HEK293T (cell line): ENCODE measurements at regions not wholly inside any gene's neighbourhood (a gene's known extent, or its start where the extent isn't known, plus 50 kb on each side); places are given as distances from the start of the nearest gene placed in this dataset.

Source experiments
- CTCF ChIA-PET: fragments of 350-600 bp; formaldehyde crosslinking; extraction: SDS; loops from one replicate; lab custom pipeline; 2021; ENCODE audit warnings: antibody characterized with exemption, inconsistent platforms; lab: Yijun Ruan, JAX
- POLR2A ChIA-PET: fragments of 350-600 bp; formaldehyde crosslinking; extraction: SDS; loops from one replicate; lab custom pipeline; 2020; ENCODE audit warnings: antibody characterized with exemption, inconsistent platforms; lab: Yijun Ruan, JAX
- DNase-seq: peaks from one replicate; pipeline ENCODE4 v3.0.0; 2012; ENCODE audit warnings: mixed read lengths; ENCODE audit errors: extremely low spot score
- ARNT ChIP-seq: fragments of 450-650 bp; IDR thresholded peaks from 2 replicates; pipeline ENCODE4 v1.6.1; 2017; ENCODE audit warnings: mild to moderate bottlenecking
- BHLHE40 ChIP-seq: fragments of 450-650 bp; IDR thresholded peaks from 2 replicates; pipeline ENCODE4 v1.6.1; 2016; ENCODE audit warnings: mild to moderate bottlenecking, moderate library complexity, borderline replicate concordance
- CTBP1 ChIP-seq: fragments of 450-650 bp; IDR thresholded peaks from 2 replicates; pipeline ENCODE4 v1.6.1; 2016; ENCODE audit warnings: borderline replicate concordance
- ELF4 ChIP-seq: fragments of 450-650 bp; IDR thresholded peaks from 2 replicates; pipeline ENCODE4 v1.6.1; 2017; ENCODE audit warnings: antibody characterized with exemption
- FOXA1 ChIP-seq: fragments of 450-650 bp; IDR thresholded peaks from 2 replicates; pipeline ENCODE4 v1.6.1; 2016; ENCODE audit warnings: mild to moderate bottlenecking
- FOXK2 ChIP-seq: fragments of 450-650 bp; IDR thresholded peaks from 2 replicates; pipeline ENCODE4 v1.6.1; 2016; ENCODE audit warnings: mild to moderate bottlenecking
- FOXM1 ChIP-seq: fragments of 450-650 bp; IDR thresholded peaks from 2 replicates; pipeline ENCODE4 v1.6.1; 2017; ENCODE audit warnings: mild to moderate bottlenecking, borderline replicate concordance
- HDGF ChIP-seq: fragments of 450-650 bp; IDR thresholded peaks from 2 replicates; pipeline ENCODE4 v1.6.1; 2017; ENCODE audit warnings: antibody characterized with exemption, borderline replicate concordance
- L3MBTL2 ChIP-seq: fragments of 450-650 bp; conservative IDR thresholded peaks from 2 replicates; pipeline ENCODE4 v1.6.1; 2016; ENCODE audit warnings: mild to moderate bottlenecking
- LEF1 ChIP-seq: fragments of 450-650 bp; IDR thresholded peaks from 2 replicates; pipeline ENCODE4 v1.6.1; 2017; ENCODE audit warnings: mild to moderate bottlenecking, borderline replicate concordance
- NFRKB ChIP-seq: fragments of 450-650 bp; IDR thresholded peaks from 2 replicates; pipeline ENCODE4 v1.6.1; 2016; ENCODE audit warnings: mild to moderate bottlenecking, moderate library complexity
- SP1 ChIP-seq: fragments of 450-650 bp; IDR thresholded peaks from 2 replicates; pipeline ENCODE4 v1.6.1; 2017
- SUZ12 ChIP-seq: fragments of 450-650 bp; IDR thresholded peaks from 2 replicates; pipeline ENCODE4 v1.6.1; 2016; ENCODE audit warnings: mild to moderate bottlenecking
- TARDBP ChIP-seq: fragments of 450-650 bp; IDR thresholded peaks from 2 replicates; pipeline ENCODE4 v1.6.1; 2016
- ZNF384 ChIP-seq: fragments of 450-650 bp; IDR thresholded peaks from 2 replicates; pipeline ENCODE4 v1.6.1; 2016
- TF ChIP-seq, protein P1 (sequence below): fragments of 450-650 bp; IDR thresholded peaks from 2 replicates; pipeline ENCODE4 v1.6.1; 2016

DNA sequence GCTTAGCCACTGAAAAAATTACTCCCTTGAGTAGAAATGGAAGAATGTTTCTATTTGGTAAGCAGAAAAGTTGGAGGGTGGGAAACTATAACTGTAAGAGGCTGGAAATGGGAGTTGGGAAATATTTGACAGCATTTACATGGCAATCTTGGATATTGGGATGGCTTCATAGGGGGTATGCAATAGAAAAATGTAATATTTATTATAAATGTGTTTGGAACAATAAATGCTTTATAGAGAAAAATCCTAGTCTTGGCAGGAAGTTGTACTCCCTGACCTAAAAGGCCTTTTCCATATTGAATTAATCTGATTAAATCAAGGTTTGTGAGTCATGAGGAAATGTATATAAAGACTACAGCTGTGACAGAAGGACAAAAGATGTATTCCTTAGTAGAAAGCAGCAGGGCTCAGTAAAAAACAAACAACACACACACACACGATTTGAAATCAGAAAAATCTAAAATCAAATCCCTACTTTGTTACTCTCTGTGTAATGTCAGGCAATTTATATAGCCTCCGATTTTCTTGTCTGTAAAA is 272.3 kb downstream of the CD109 start:
- POLR2A ChIA-PET = no interaction called here
- no peak for TF ChIP-seq SP1
- TF ChIP-seq SUZ12 = no peak
- TF ChIP-seq HDGF = no peak
- no peak for TF ChIP-seq FOXA1
- TF ChIP-seq NFRKB = no peak
- CTCF ChIA-PET = no interaction called here
- DNase-seq = no peak

DNA sequence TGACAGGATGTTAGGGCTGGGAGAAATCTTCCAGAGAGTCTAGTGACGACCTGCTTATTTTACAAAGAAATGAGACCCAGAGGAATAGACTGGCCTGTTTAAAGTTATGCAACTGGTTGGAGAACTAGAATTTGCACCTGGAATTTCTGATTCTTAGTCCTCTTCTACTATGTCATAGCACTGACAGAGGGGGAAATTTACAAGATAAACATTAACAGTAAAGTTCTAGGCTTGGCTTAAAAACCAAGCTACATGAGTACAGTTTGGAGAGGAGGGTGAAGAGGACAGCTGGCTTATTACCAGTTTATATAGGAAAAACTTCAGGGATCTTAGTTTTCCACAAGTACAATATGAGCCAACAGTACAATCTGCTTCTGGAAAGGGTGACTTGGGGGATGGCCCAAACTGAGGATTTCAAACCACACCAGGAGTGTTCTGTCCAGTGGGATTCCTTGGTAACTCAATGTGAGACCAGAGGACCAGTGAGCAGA is 269.6 kb downstream of the CD109 start:
- CTCF ChIA-PET = interaction anchor here (0.8 to 1.4 kb wide), 2 partner anchors 1106 to 1243 kb away, joined by 3 to 4 read pairs; no protein-coding TSS in a partner anchor
- DNase-seq = no peak
- TF ChIP-seq NFRKB = no peak
- TF ChIP-seq FOXA1 = no peak
- TF ChIP-seq TARDBP = no peak
- no peak for TF ChIP-seq BHLHE40
- no peak for TF ChIP-seq ELF4
- no peak for TF ChIP-seq HDGF
- TF ChIP-seq SUZ12 = no peak
- no peak for TF ChIP-seq LEF1
- TF ChIP-seq ARNT = no peak
- TF ChIP-seq ZNF384 = no peak
- no peak for TF ChIP-seq SP1
- TF ChIP-seq, protein P1, sequence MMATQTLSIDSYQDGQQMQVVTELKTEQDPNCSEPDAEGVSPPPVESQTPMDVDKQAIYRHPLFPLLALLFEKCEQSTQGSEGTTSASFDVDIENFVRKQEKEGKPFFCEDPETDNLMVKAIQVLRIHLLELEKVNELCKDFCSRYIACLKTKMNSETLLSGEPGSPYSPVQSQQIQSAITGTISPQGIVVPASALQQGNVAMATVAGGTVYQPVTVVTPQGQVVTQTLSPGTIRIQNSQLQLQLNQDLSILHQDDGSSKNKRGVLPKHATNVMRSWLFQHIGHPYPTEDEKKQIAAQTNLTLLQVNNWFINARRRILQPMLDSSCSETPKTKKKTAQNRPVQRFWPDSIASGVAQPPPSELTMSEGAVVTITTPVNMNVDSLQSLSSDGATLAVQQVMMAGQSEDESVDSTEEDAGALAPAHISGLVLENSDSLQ = no peak
- TF ChIP-seq CTBP1 = no peak
- TF ChIP-seq FOXK2 = no peak
- TF ChIP-seq L3MBTL2 = no peak
- TF ChIP-seq FOXM1 = no peak
- POLR2A ChIA-PET = no interaction called here

DNA sequence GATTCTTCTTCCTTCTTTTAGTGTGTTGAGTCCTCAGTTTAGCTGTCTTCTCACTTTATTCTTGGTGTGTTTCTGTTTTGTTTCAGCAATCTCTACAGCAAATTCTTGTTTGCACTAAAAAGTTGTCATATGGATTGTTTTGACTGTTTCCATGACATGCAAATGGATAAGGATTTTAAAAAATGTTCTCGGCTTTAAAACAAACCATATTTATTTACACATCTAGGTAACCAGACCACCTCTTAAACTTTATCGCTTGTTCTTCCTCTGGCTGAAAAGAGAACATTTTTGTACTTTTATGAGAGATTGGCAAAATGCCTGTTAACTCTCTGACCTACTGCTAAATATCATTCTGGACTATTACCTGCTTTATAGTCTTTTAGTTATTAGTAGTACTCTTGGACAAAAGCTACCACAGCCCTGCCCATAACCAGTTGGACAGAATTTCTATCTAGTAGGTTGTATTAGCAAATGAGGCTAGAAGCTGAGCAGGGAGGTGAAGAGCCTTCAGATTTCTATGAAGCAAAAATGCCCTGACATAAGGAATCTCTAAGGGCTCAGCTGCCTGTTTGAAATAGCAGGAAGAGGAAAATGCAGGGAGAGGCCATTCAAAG is 268.3 kb downstream of the CD109 start:
- CTCF ChIA-PET = no interaction called here
- POLR2A ChIA-PET = no interaction called here

DNA sequence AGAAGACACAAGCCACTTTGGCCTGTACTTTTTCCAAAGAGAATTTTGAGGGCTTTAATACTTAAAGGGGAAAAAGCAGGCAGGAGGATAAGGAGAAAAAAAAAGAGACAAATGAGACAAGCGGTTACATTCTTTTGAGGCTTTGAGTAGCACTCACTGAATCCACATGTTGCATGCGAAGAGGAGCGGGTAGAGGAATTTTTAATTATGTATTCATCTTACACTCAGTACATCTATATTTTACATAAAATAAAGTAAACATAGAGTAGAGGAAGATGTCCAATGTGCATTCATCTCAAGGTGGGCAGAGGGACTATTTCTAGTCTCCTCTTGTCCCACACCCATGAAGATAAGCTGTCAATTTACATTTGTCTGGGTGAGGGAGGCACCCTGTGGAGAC is 266.9 kb downstream of the CD109 start:
- POLR2A ChIA-PET = no interaction called here
- DNase-seq = no peak
- CTCF ChIA-PET = no interaction called here

More for the DNA sequence above, 268.3 kb downstream of the CD109 start:
- TF ChIP-seq ZNF384 (no peak), TARDBP (no peak), CTBP1 (no peak), SP1 (no peak), FOXK2 (no peak), FOXM1 (no peak), LEF1 (no peak), ARNT (no peak), SUZ12 (no peak), FOXA1 (no peak), ELF4 (no peak), NFRKB (no peak), BHLHE40 (no peak)
- TF ChIP-seq, protein P1 = no peak
- no peak for DNase-seq

DNA sequence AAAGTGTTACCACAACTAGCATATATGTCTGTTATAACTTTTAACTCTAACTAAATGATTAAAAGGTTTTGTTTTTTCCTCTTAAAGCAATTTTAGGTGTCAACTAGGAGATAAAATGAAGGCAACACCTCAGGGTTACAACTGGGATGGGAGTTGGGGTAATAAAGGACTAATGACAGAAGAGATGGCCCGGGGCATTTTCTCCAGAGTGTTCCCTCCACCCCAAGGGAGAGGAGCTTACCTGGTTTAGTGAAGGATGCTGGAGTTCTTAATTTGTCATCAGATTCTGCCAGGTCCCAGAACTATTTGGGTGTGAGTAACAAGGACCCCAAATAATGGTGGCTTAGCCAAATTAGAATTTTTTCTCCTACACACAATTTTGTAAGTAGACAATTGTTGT is 260.3 kb downstream of the CD109 start:
- ChIA-PET POLR2A (no interaction called here), CTCF (no interaction called here)
- no peak for TF ChIP-seq ZNF384
- no peak for TF ChIP-seq SP1
- TF ChIP-seq ELF4 = no peak
- TF ChIP-seq FOXA1 = no peak
- TF ChIP-seq TARDBP = no peak
- TF ChIP-seq LEF1 = no peak
- TF ChIP-seq, protein P1 = no peak
- TF ChIP-seq FOXM1 = no peak
- TF ChIP-seq CTBP1 = no peak
- TF ChIP-seq HDGF = no peak
- TF ChIP-seq NFRKB = no peak
- no peak for TF ChIP-seq ARNT
- TF ChIP-seq L3MBTL2 = no peak
- no peak for TF ChIP-seq BHLHE40
- no peak for DNase-seq

More for the DNA sequence above, 266.9 kb downstream of the CD109 start:
- TF ChIP-seq HDGF (no peak), CTBP1 (no peak), ZNF384 (no peak), BHLHE40 (no peak), ELF4 (no peak), FOXM1 (no peak), TARDBP (no peak), SUZ12 (no peak), L3MBTL2 (no peak), ARNT (no peak), SP1 (no peak), FOXK2 (no peak), NFRKB (no peak), FOXA1 (no peak), LEF1 (no peak)
- TF ChIP-seq, protein P1 = no peak
